Caco-2 (cell line): ENCODE measurements at regions not wholly inside any gene's neighbourhood (a gene's known extent, or its start where the extent isn't known, plus 50 kb on each side); places are given as distances from the start of the nearest gene placed in this dataset.

Source experiments
- BruUV-seq: library from RNA; stranded (reverse); fragments of 400-500 nt; replicated peaks from 2 replicates; lab custom pipeline; 2021; lab: Mats Ljungman, UMichigan
- CTCF ChIA-PET: fragments of 300-600 bp; sonication (Branson Sonifier 250); formaldehyde crosslinking; loops from one replicate; lab custom pipeline; 2022; ENCODE audit warnings: antibody characterized with exemption; lab: Charles Lee
- POLR2A ChIA-PET: fragments of 300-600 bp; sonication (Branson Sonifier 250); formaldehyde crosslinking; loops from one replicate; lab custom pipeline; 2022; ENCODE audit warnings: antibody characterized with exemption; lab: Charles Lee
- DNase-seq, 2 experiments: peaks; one replicate each; pipeline versions ENCODE4 v3.0.0 to v3.0.0-alpha.2; 2020 to 2022
- H3K27me3 ChIP-seq: replicated peaks from 2 replicates; pipeline ENCODE4 v1.6.0; 2011; ENCODE audit warnings: low read length; ENCODE audit not compliant: control insufficient read depth, insufficient read depth
- H3K36me3 ChIP-seq: 2 replicates; pipeline ENCODE4 v1.5.1; 2011; ENCODE audit warnings: low read length; ENCODE audit not compliant: control insufficient read depth, insufficient read depth
- H3K4me1 ChIP-seq: fragments of 250-450 bp; sonication (Bioruptor Pico); 2 replicates; pipeline ENCODE4 v1.5.1; 2020; ENCODE audit warnings: mild to moderate bottlenecking
- H3K4me3 ChIP-seq: 2 replicates; pipeline ENCODE4 v1.5.1; 2011; ENCODE audit warnings: low read depth, mild to moderate bottlenecking, control low read depth, low read length
- H3K9me3 ChIP-seq: fragments of 250-450 bp; sonication (Bioruptor Pico); 2 replicates; pipeline ENCODE4 v1.5.1; 2020; ENCODE audit warnings: mild to moderate bottlenecking, moderate library complexity
- H3K27ac Mint-ChIP-seq: one replicate; pipeline ENCODE4 v1.8.0; 2022; ENCODE audit warnings: mixed read lengths; ENCODE audit not compliant: unreplicated experiment
- H3K27me3 Mint-ChIP-seq: one replicate; pipeline ENCODE4 v1.8.0; 2022; ENCODE audit warnings: mixed read lengths; ENCODE audit not compliant: insufficient read depth, unreplicated experiment
- H3K36me3 Mint-ChIP-seq: one replicate; pipeline ENCODE4 v1.8.0; 2022; ENCODE audit warnings: mild to moderate bottlenecking, mixed read lengths; ENCODE audit not compliant: insufficient read depth, unreplicated experiment
- H3K4me1 Mint-ChIP-seq: one replicate; pipeline ENCODE4 v1.8.0; 2022; ENCODE audit warnings: low read depth, mixed read lengths; ENCODE audit not compliant: unreplicated experiment
- H3K4me3 Mint-ChIP-seq: one replicate; pipeline ENCODE4 v1.8.0; 2022; ENCODE audit warnings: mild to moderate bottlenecking, moderate library complexity, mixed read lengths; ENCODE audit not compliant: unreplicated experiment
- H3K9me3 Mint-ChIP-seq: one replicate; pipeline ENCODE4 v1.8.0; 2022; ENCODE audit warnings: mixed read lengths; ENCODE audit not compliant: unreplicated experiment
- CTCF ChIP-seq, 2 experiments: fragments of 200-600 bp in 1 of 2; IDR thresholded peaks; 1 replicate in 1 of 2; 2 replicates in 1 of 2; pipeline versions ENCODE4 v1.5.1 to v1.8.0; 2011 to 2022; ENCODE audit warnings: antibody characterized with exemption in 1 of 2, control low read depth in 1 of 2, inconsistent platforms in 1 of 2, low read depth in 1 of 2, low read length in 1 of 2, mild to moderate bottlenecking in 1 of 2, moderate library complexity in 1 of 2; ENCODE audit not compliant: insufficient read depth in 1 of 2, severe bottlenecking in 1 of 2, unreplicated experiment in 1 of 2
- intact Hi-C: fragments of 100-400 bp; cut with micrococcal nuclease; formaldehyde crosslinking; loops from one replicate; pipeline ENCODE4 v1.10.0; 2022; ENCODE audit not compliant: unreplicated experiment

DNA sequence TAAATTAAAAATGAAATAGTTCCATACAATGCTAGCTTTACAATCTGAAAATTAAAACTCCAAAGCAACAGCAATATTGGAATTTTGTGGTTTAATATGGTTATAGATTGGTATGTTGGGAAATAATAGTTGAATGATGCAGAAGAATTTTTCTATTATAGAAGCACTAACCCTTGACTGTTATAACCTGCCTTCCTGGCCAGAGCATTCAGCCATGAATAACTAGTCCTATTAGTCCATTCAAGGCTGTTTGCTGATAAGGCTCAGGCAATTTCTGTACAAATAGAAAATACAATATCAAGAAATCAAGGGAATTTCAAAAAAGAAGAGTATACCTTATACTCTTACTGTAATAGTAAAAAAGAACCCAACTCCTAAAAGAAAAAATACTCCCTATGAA is 101.6 kb upstream of the SP4 start:
- Mint-ChIP-seq H3K27ac (no peak overlapping the region), H3K36me3 (no peaks in the 10 kb centered on the region), H3K9me3 (no peaks in the 10 kb centered on the region), H3K4me1 (no peaks in the 10 kb centered on the region), H3K4me3 (no peak overlapping the region), H3K27me3 (no peaks in the 10 kb centered on the region)
- TF ChIP-seq CTCF (IDR thresholded peaks at IDR 0.05; ENCODE audit: insufficient read depth in 1 of 2, low read depth in 1 of 2, low read length in 1 of 2, severe bottlenecking in 1 of 2, unreplicated experiment in 1 of 2), result no peak
- intact Hi-C loops, result no loop called here
- ChIA-PET POLR2A (no interaction called here), CTCF (no interaction called here)
- no TSS peak for BruUV-seq
- Histone ChIP-seq H3K9me3 (peaks cover 3% of the 10 kb centered on the region; the same call in 1 of the 2 replicates), H3K4me1 (no peaks in the 10 kb centered on the region; the same call in 1 of the 2 replicates), H3K27me3 (no peaks in the 10 kb centered on the region), H3K36me3 (no peaks in the 10 kb centered on the region), H3K4me3 (no peak overlapping the region)
- no peak for DNase-seq

DNA sequence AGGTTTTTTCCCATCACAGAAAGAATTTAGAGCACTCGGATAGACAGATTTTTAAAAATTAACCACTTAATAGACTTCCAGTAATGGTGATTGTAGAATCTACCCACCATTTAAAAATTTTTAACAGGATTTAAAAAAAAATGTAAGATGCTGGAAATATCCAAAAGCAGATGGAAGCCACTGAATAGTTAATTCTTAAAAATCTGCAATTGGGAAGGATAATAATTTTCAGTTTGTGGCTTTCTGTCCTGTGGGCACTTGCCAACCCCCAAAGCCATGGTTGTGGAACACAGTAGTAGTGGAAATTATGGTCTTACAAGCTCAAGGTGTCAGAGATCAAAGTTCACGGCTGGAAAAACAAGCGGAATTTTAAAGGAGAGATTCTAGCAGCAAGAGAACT is 101.0 kb upstream of the SP4 start:
- no peaks in the 10 kb centered on the region for H3K36me3 Mint-ChIP-seq
- Histone ChIP-seq H3K36me3 (no peaks in the 10 kb centered on the region), H3K9me3 (peaks cover 3% of the 10 kb centered on the region; the same call in 1 of the 2 replicates), H3K4me3 (no peak overlapping the region), H3K4me1 (no peaks in the 10 kb centered on the region; the same call in 1 of the 2 replicates), H3K27me3 (no peaks in the 10 kb centered on the region)
- no peak for TF ChIP-seq CTCF (IDR thresholded peaks at IDR 0.05; ENCODE audit: insufficient read depth in 1 of 2, low read depth in 1 of 2, low read length in 1 of 2, severe bottlenecking in 1 of 2, unreplicated experiment in 1 of 2)
- no peak overlapping the region for H3K27ac Mint-ChIP-seq
- no peaks in the 10 kb centered on the region for H3K4me1 Mint-ChIP-seq
- no peaks in the 10 kb centered on the region for H3K9me3 Mint-ChIP-seq
- no peak for DNase-seq
- intact Hi-C loops, result no loop called here
- no peak overlapping the region for H3K4me3 Mint-ChIP-seq
- no TSS peak for BruUV-seq
- no peaks in the 10 kb centered on the region for H3K27me3 Mint-ChIP-seq
- ChIA-PET POLR2A (no interaction called here), CTCF (no interaction called here)

DNA sequence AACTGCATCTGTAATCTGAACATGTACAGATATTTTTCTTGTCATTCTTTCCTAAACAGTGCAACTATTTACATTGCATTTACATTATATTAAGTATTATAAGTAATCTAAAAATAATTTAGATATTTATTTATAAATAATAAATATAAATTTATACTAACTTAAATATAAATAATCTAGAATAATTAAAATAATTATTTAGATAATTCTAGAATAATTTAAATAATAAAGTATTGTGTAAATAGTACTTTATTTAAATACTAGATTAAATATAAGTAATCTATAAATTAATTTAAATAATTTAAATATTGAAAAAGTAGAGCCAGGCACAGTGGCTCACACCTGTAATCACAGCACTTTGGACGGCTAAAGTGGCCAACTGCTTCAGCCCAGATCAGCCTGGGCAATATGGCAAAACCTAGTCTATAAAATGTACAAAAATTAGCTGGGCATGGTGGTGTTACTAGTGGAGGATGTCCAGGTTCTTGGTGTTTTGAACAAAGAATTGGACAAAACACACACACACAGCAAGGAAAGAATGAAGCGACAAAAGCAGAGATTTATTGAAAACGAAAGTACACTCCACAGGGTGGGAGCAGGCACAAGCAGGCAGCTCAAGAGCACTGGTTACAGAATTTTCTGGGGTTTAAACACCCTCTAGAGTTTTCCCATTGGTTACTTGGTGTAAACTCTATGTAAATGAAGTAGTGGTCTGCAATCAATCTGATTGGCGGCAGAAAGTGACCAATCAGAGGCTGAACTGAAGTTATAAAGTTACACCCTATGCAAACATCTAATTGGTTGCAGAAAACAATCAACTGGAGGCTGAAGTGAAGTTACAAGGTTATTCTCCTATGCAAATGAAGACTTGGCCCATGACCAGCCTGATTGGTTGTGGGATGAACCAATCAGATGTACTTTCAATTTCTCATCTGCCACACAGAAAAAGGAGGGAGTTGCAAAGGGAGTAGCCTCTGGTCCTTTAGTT is 100.2 kb upstream of the SP4 start:
- Histone ChIP-seq H3K9me3 (peaks cover 3% of the 10 kb centered on the region; the same call in 1 of the 2 replicates), H3K27me3 (no peaks in the 10 kb centered on the region), H3K4me3 (no peak overlapping the region), H3K4me1 (no peaks in the 10 kb centered on the region; the same call in 1 of the 2 replicates), H3K36me3 (no peaks in the 10 kb centered on the region)
- ChIA-PET POLR2A (no interaction called here), CTCF (no interaction called here)
- no peak overlapping the region for H3K4me3 Mint-ChIP-seq
- no peak for DNase-seq
- H3K4me1 Mint-ChIP-seq, result no peaks in the 10 kb centered on the region
- no peaks in the 10 kb centered on the region for H3K27me3 Mint-ChIP-seq
- TF ChIP-seq CTCF (IDR thresholded peaks at IDR 0.05; ENCODE audit: insufficient read depth in 1 of 2, low read depth in 1 of 2, low read length in 1 of 2, severe bottlenecking in 1 of 2, unreplicated experiment in 1 of 2), result no peak
- H3K36me3 Mint-ChIP-seq, result no peaks in the 10 kb centered on the region
- no peak overlapping the region for H3K27ac Mint-ChIP-seq
- intact Hi-C loops, result no loop called here
- no peaks in the 10 kb centered on the region for H3K9me3 Mint-ChIP-seq
- BruUV-seq, result no TSS peak
